Prostate gland (tissue), 2 donors: ENCODE measurements at regions not wholly inside any gene's neighbourhood (a gene's known extent, or its start where the extent isn't known, plus 50 kb on each side); places are given as distances from the start of the nearest gene placed in this dataset.
"Not testable (repeated sequence)": the region's sequence is repeated elsewhere in the genome, so short reads cannot be mapped to it uniquely, and the experiment has no call there.

Source experiments
- CTCF ChIP-seq, 4 experiments: fragments of 200-600 bp in 2 of 4; fragments of 450-650 bp in 2 of 4; sonication (generic) in 2 of 4; IDR thresholded peaks; 1 replicate in 3 of 4; 2 replicates in 1 of 4; pipeline ENCODE4 v1.5.1; 2016 to 2019; ENCODE audit warnings: antibody characterized with exemption in 4 of 4, mild to moderate bottlenecking in 2 of 4, moderate library complexity in 2 of 4
- POLR2A ChIP-seq: fragments of 450-650 bp; IDR thresholded peaks from one replicate; pipeline ENCODE4 v1.6.1; 2016; ENCODE audit warnings: antibody characterized with exemption, mild to moderate bottlenecking
- POLR2AphosphoS5 ChIP-seq: sonication (generic); formaldehyde crosslinking; IDR thresholded peaks from one replicate; pipeline ENCODE4 v1.6.1; 2017; ENCODE audit warnings: antibody characterized with exemption

- TF ChIP-seq CTCF (IDR thresholded peaks at IDR 0.05); POLR2A; POLR2AphosphoS5: not testable (repeated sequence)
Observed at GRCh38 chr16:86738322-86738721, 160.0 kb downstream of the FOXL1 start.
